ENCODE measurements at regions not wholly inside any gene's neighbourhood (a gene's known extent, or its start where the extent isn't known, plus 50 kb on each side); places are given as distances from the start of the nearest gene placed in this dataset.
"Not testable (repeated sequence)": the region's sequence is repeated elsewhere in the genome, so short reads cannot be mapped to it uniquely, and the experiment has no call there.

GRCh38 chr5:122680623-122681350 is 94.1 kb upstream of the SNX2 start:
- no peak overlapping the region for H3K4me3 ChIP-seq (replicated peaks; ENCODE audit: low read depth, low read length)
- TF ChIP-seq CTCF (IDR thresholded peaks at IDR 0.05; ENCODE audit: low read length, missing control alignments), result no peak
- no peak for DNase-seq (ENCODE audit: low read depth)

GRCh38 chr5:122683631-122684030 is 91.2 kb upstream of the SNX2 start:
- TF ChIP-seq CTCF (IDR thresholded peaks at IDR 0.05; ENCODE audit: low read length, missing control alignments), result no peak
- no peak for DNase-seq (ENCODE audit: low read depth)
- no peak overlapping the region for H3K4me3 ChIP-seq (replicated peaks; ENCODE audit: low read depth, low read length)

GRCh38 chr5:122690266-122690665 is 84.6 kb upstream of the SNX2 start:
- H3K4me3 ChIP-seq (replicated peaks; ENCODE audit: low read depth, low read length), result no peak overlapping the region
- DNase-seq (ENCODE audit: low read depth), result no peak
- no peak for TF ChIP-seq CTCF (IDR thresholded peaks at IDR 0.05; ENCODE audit: low read length, missing control alignments)

GRCh38 chr5:122691931-122692330 is 82.9 kb upstream of the SNX2 start:
- no peak for DNase-seq (ENCODE audit: low read depth)
- TF ChIP-seq CTCF (IDR thresholded peaks at IDR 0.05; ENCODE audit: low read length, missing control alignments), result no peak
- H3K4me3 ChIP-seq (replicated peaks; ENCODE audit: low read depth, low read length), result no peak overlapping the region

- no peak for TF ChIP-seq CTCF (IDR thresholded peaks at IDR 0.05; ENCODE audit: low read length, missing control alignments)
- H3K4me3 ChIP-seq (replicated peaks; ENCODE audit: low read depth, low read length), result no peak overlapping the region
- no peak for DNase-seq (ENCODE audit: low read depth)
Measured at GRCh38 chr5:122693963-122694362, 80.9 kb upstream of the SNX2 start.

- TF ChIP-seq CTCF (IDR thresholded peaks at IDR 0.05; ENCODE audit: low read length, missing control alignments), result no peak
- H3K4me3 ChIP-seq (replicated peaks; ENCODE audit: low read depth, low read length), result no peak overlapping the region
Measured at GRCh38 chr5:122694884-122695283, 80.0 kb upstream of the SNX2 start.

GRCh38 chr5:122696735-122697134 is 78.1 kb upstream of the SNX2 start:
- not testable (repeated sequence) for H3K4me3 ChIP-seq (replicated peaks; ENCODE audit: low read depth, low read length); DNase-seq (ENCODE audit: low read depth)

More at GRCh38 chr5:122694884-122695283, 80.0 kb upstream of the SNX2 start:
- DNase-seq (ENCODE audit: low read depth), result no peak

All from fibroblast of pulmonary artery (primary cell).